Endothelial cell of umbilical vein (primary cell): ENCODE measurements at regions not wholly inside any gene's neighbourhood (a gene's known extent, or its start where the extent isn't known, plus 50 kb on each side); places are given as distances from the start of the nearest gene placed in this dataset.

Source experiments
- BruUV-seq: library from RNA; stranded (reverse); fragments of 400-500 nt; replicated peaks from 2 replicates; lab custom pipeline; 2021; lab: Mats Ljungman, UMichigan
- CTCF ChIA-PET: fragments of 300-600, 350-600 bp; sonication (Branson Sonifier 250); formaldehyde crosslinking; loops from one replicate; lab custom pipeline; 2021; ENCODE audit warnings: antibody characterized with exemption, inconsistent platforms; lab: Charles Lee
- POLR2A ChIA-PET: fragments of 300-600, 350-600 bp; sonication (Branson Sonifier 250); formaldehyde crosslinking; loops from one replicate; lab custom pipeline; 2021; ENCODE audit warnings: antibody characterized with exemption, inconsistent platforms; lab: Charles Lee
- DNase-seq: peaks from one replicate; pipeline ENCODE4 v3.0.0-alpha.2; 2011; ENCODE audit warnings: low read depth, low spot score
- FAIRE-seq: peaks from 2 replicates; lab custom pipeline; 2011; peaks lifted over from hg19 to GRCh38; lab: Jason Lieb, UNC
- H2AFZ ChIP-seq: 2 replicates; pipeline ENCODE4 v1.6.0; 2012; ENCODE audit warnings: low read depth, low read length, control low read depth, inconsistent platforms
- H3K27ac ChIP-seq: 2 replicates; pipeline ENCODE4 v1.5.1; 2011; ENCODE audit warnings: low read depth, mild to moderate bottlenecking, control low read depth, low read length, moderate library complexity; ENCODE audit not compliant: insufficient read depth
- H3K27me3 ChIP-seq, 2 experiments: 2 replicates each; pipeline versions ENCODE4 v1.6.0 to v1.6.1; 2011; ENCODE audit warnings: low read length in 2 of 2, mixed read lengths in 1 of 2; ENCODE audit not compliant: control insufficient read depth in 2 of 2, insufficient read depth in 2 of 2
- H3K36me3 ChIP-seq, 2 experiments: 2 replicates in 1 of 2; 3 replicates in 1 of 2; pipeline ENCODE4 v1.5.1; 2011; ENCODE audit warnings: low read length in 2 of 2, mild to moderate bottlenecking in 1 of 2, moderate library complexity in 1 of 2; ENCODE audit not compliant: control insufficient read depth in 2 of 2, insufficient read depth in 2 of 2; ENCODE audit errors: extremely low read depth in 1 of 2
- H3K4me1 ChIP-seq: 3 replicates; pipeline ENCODE4 v1.5.1; 2011; ENCODE audit warnings: mild to moderate bottlenecking, low read length; ENCODE audit not compliant: control insufficient read depth, insufficient read depth; ENCODE audit errors: extremely low read depth
- H3K4me2 ChIP-seq: 2 replicates; pipeline ENCODE4 v1.6.1; 2011; ENCODE audit warnings: low read length, control low read depth, mixed read lengths; ENCODE audit not compliant: insufficient read depth
- H3K4me3 ChIP-seq, 3 experiments: fragments of 200-600 bp in 1 of 3; sonication (generic), shearing (Covaris generic) in 1 of 3; replicated peaks in 1 of 3; 2 replicates each; pipeline ENCODE4 v1.5.1; 2011 to 2016; ENCODE audit warnings: control low read depth in 3 of 3, low read length in 3 of 3, mild to moderate bottlenecking in 2 of 3, inconsistent platforms in 1 of 3, low read depth in 1 of 3, moderate library complexity in 1 of 3; ENCODE audit not compliant: insufficient read depth in 1 of 3
- H3K79me2 ChIP-seq: 2 replicates; pipeline ENCODE4 v1.6.0; 2012; ENCODE audit warnings: low read length, inconsistent platforms; ENCODE audit not compliant: control insufficient read depth, insufficient read depth
- H3K9ac ChIP-seq: replicated peaks from 2 replicates; pipeline ENCODE3; 2011; ENCODE audit warnings: low read length, control low read depth; ENCODE audit not compliant: insufficient read depth; ENCODE audit errors: extremely low read depth
- H3K9me1 ChIP-seq: replicated peaks from 3 replicates; pipeline ENCODE4 v1.6.0; 2011; ENCODE audit warnings: mild to moderate bottlenecking, low read length; ENCODE audit not compliant: control insufficient read depth, insufficient read depth; ENCODE audit errors: extremely low read depth
- H3K9me3 ChIP-seq: replicated peaks from 2 replicates; pipeline ENCODE4 v1.5.1; 2012; ENCODE audit warnings: low read length, inconsistent platforms; ENCODE audit not compliant: control insufficient read depth, insufficient read depth
- H4K20me1 ChIP-seq: replicated peaks from 2 replicates; pipeline ENCODE3; 2011; ENCODE audit warnings: mild to moderate bottlenecking, low read length; ENCODE audit not compliant: control insufficient read depth, insufficient read depth; ENCODE audit errors: extremely low read depth
- CTCF ChIP-seq, 2 donors: IDR thresholded peaks; 1 replicate in 1 of 2; 2 replicates in 1 of 2; pipeline ENCODE4 v1.5.1; 2011; ENCODE audit warnings: low read length in 2 of 2, mild to moderate bottlenecking in 2 of 2, moderate library complexity in 2 of 2, control low read depth in 1 of 2, inconsistent platforms in 1 of 2, low read depth in 1 of 2; ENCODE audit not compliant: insufficient read depth in 1 of 2; ENCODE audit errors: extremely low read depth in 1 of 2
- EZH2 ChIP-seq: IDR thresholded peaks from 2 replicates; pipeline ENCODE4 v1.6.1; 2012; ENCODE audit warnings: borderline replicate concordance, low read depth, mild to moderate bottlenecking, moderate library complexity, low read length, inconsistent platforms; ENCODE audit not compliant: severe bottlenecking
- FOS ChIP-seq: IDR thresholded peaks from 2 replicates; pipeline ENCODE4 v1.6.1; 2011; ENCODE audit warnings: mild to moderate bottlenecking, low read length, moderate library complexity, borderline replicate concordance; ENCODE audit not compliant: insufficient read depth
- GATA2 ChIP-seq: IDR thresholded peaks from 2 replicates; pipeline ENCODE4 v1.7.0; 2011; ENCODE audit warnings: low read depth, mild to moderate bottlenecking, moderate library complexity, mixed read lengths, low read length; ENCODE audit not compliant: insufficient read length, insufficient read depth
- JUN ChIP-seq: IDR thresholded peaks from 2 replicates; pipeline ENCODE4 v1.6.1; 2011; ENCODE audit warnings: borderline replicate concordance, low read depth; ENCODE audit not compliant: insufficient read length, insufficient read depth
- MAX ChIP-seq: IDR thresholded peaks from 2 replicates; pipeline ENCODE4 v1.6.1; 2011; ENCODE audit not compliant: insufficient read depth, insufficient read length
- MYC ChIP-seq: IDR thresholded peaks from one replicate; pipeline ENCODE4 v1.6.1; 2011; ENCODE audit warnings: mild to moderate bottlenecking, low read depth, low read length
- POLR2AphosphoS5 ChIP-seq: IDR thresholded peaks from 2 replicates; pipeline ENCODE4 v1.6.1; 2012; ENCODE audit warnings: low read depth, mild to moderate bottlenecking, control low read depth, low read length, moderate library complexity; ENCODE audit not compliant: insufficient read depth
- dilution Hi-C: fragments of 300-500 bp; cut with MboI; formaldehyde crosslinking; loops from one replicate; pipeline ENCODE4 v1.15.0; 2019; ENCODE audit warnings: low sequenced_read_pairs; ENCODE audit not compliant: extremely low pct_ligation_motif_present
- intact Hi-C: fragments of 100-400 bp; cut with micrococcal nuclease; formaldehyde crosslinking; loops from one replicate; pipeline ENCODE4 v1.10.0; 2022

GRCh38 chr1:175840787-175841186 lies 97.4 kb upstream of the TNR start:
- Histone ChIP-seq H3K79me2 (no peaks in the 10 kb centered on the region), H3K9ac (no peak overlapping the region), H3K9me3 (no peaks in the 10 kb centered on the region), H4K20me1 (no peaks in the 10 kb centered on the region), H2AFZ (no peak overlapping the region), H3K4me3 (no peak overlapping the region), H3K4me2 (no peak overlapping the region), H3K4me1 (no peaks in the 10 kb centered on the region), H3K27ac (no peak overlapping the region), H3K27me3 (peaks cover 4 to 6% of the 10 kb centered on the region in 2 experiments), H3K9me1 (no peaks in the 10 kb centered on the region), H3K36me3 (no peaks in the 10 kb centered on the region)
- dilution Hi-C loops = no loop called here
- TF ChIP-seq MAX (no peak), POLR2AphosphoS5 (no peak), GATA2 (no peak), FOS (no peak), EZH2 (no peak), CTCF (IDR thresholded peaks at IDR 0.05; ENCODE audit: extremely low read depth in 1 of 2, insufficient read depth in 1 of 2, low read depth in 1 of 2, low read length in 2 of 2) (no peak), MYC (no peak), JUN (no peak)
- ChIA-PET POLR2A (no interaction called here), CTCF (interaction anchor here (1.2 kb wide), 1 partner anchor 60 kb away, joined by 3 read pairs; no protein-coding TSS in a partner anchor)
- DNase-seq = no peak
- BruUV-seq = no TSS peak
- FAIRE-seq = no peak
- intact Hi-C loops = no loop called here
